Neural progenitor cell (in vitro differentiated cells): ENCODE measurements at regions not wholly inside any gene's neighbourhood (a gene's known extent, or its start where the extent isn't known, plus 50 kb on each side); places are given as distances from the start of the nearest gene placed in this dataset.

Experiments used
- CTCF ChIP-seq: fragments of 200-600 bp; sonication (generic); IDR thresholded peaks from 2 replicates; pipeline ENCODE4 v1.5.1; 2017; ENCODE audit warnings: antibody characterized with exemption, mild to moderate bottlenecking
- EZH2 ChIP-seq: fragments of 200-600 bp; sonication (generic); IDR thresholded peaks from 2 replicates; pipeline ENCODE4 v1.6.1; 2017; ENCODE audit warnings: antibody characterized with exemption, mild to moderate bottlenecking, moderate library complexity
- EZH2phosphoT487 ChIP-seq: fragments of 200-600 bp; sonication (generic); IDR thresholded peaks from 2 replicates; pipeline ENCODE4 v1.6.1; 2017; ENCODE audit warnings: antibody characterized with exemption

- TF ChIP-seq CTCF (no peak), EZH2phosphoT487 (no peak), EZH2 (no peak)
These were observed 362.6 kb downstream of the EPM2A start for GRCh38 chr6:145372671-145373151.
